ENCODE measurements at regions not wholly inside any gene's neighbourhood (a gene's known extent, or its start where the extent isn't known, plus 50 kb on each side); places are given as distances from the start of the nearest gene placed in this dataset.

DNA sequence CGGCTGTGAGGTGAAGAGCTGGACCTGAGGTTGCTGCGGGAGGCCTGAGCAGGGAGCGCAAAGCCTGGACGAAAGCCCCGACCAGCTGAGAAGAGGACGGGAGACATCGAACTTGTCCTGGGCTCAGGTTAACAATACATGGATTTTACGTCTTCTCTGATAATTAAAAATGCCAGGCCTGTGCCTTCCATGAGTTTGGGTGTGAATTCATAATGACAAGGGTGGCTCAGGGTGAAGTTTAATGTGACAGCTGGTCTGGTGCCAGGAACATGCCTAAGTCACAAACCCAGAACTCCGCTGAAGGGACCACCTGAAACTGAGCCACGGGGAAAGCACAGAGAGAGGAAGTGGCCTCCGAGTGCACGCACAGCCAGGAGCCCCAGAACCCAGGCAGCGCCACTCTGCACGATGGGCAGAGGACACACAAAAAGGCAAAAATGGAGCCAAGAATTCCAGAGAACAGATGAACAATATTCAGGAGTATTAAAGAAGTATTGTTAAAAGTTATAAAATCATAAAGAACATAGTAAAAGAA lies 150.1 kb upstream of the RPS6KA2 start:
- no peak for TF ChIP-seq POLR2AphosphoS2 (conservative IDR thresholded peaks at IDR 0.05; ENCODE audit: low read length)
- TF ChIP-seq, protein P1, sequence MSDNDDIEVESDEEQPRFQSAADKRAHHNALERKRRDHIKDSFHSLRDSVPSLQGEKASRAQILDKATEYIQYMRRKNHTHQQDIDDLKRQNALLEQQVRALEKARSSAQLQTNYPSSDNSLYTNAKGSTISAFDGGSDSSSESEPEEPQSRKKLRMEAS (IDR thresholded peaks at IDR 0.05): no peak
- TF ChIP-seq, protein P2, sequence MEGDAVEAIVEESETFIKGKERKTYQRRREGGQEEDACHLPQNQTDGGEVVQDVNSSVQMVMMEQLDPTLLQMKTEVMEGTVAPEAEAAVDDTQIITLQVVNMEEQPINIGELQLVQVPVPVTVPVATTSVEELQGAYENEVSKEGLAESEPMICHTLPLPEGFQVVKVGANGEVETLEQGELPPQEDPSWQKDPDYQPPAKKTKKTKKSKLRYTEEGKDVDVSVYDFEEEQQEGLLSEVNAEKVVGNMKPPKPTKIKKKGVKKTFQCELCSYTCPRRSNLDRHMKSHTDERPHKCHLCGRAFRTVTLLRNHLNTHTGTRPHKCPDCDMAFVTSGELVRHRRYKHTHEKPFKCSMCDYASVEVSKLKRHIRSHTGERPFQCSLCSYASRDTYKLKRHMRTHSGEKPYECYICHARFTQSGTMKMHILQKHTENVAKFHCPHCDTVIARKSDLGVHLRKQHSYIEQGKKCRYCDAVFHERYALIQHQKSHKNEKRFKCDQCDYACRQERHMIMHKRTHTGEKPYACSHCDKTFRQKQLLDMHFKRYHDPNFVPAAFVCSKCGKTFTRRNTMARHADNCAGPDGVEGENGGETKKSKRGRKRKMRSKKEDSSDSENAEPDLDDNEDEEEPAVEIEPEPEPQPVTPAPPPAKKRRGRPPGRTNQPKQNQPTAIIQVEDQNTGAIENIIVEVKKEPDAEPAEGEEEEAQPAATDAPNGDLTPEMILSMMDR (IDR thresholded peaks at IDR 0.05): no peak
- no peak for TF ChIP-seq POLR2A (IDR thresholded peaks at IDR 0.05; ENCODE audit: low read length)
- no peak for TF ChIP-seq MAFK (IDR thresholded peaks at IDR 0.05; ENCODE audit: partially characterized antibody)

All from A549 (cell line).